Sciatic nerve (tissue), 2 donors: ENCODE measurements at regions not wholly inside any gene's neighbourhood (a gene's known extent, or its start where the extent isn't known, plus 50 kb on each side); places are given as distances from the start of the nearest gene placed in this dataset.
A peak's percentile ranks its signal among the peaks of the same experiment; 100 is the strongest.

Experiments used
- ATAC-seq: fragments of 200-7000 bp; cut with Tn5 transposase; one replicate; pipeline ENCODE4 v1.9.1; 2020; ENCODE audit warnings: mild to moderate bottlenecking, moderate library complexity
- DNase-seq: peaks from one replicate; pipeline ENCODE4 v3.0.0-alpha.2; 2020; ENCODE audit warnings: low spot score
- intact Hi-C: fragments of 100-400 bp; cut with DNase I; formaldehyde crosslinking; loops from one replicate; pipeline ENCODE4 v1.14.2; 2022
- donor health status: DM: no; HTN: no; CAD: no.
- donor health status: DM: no; HTN: no; CAD: no.

DNA sequence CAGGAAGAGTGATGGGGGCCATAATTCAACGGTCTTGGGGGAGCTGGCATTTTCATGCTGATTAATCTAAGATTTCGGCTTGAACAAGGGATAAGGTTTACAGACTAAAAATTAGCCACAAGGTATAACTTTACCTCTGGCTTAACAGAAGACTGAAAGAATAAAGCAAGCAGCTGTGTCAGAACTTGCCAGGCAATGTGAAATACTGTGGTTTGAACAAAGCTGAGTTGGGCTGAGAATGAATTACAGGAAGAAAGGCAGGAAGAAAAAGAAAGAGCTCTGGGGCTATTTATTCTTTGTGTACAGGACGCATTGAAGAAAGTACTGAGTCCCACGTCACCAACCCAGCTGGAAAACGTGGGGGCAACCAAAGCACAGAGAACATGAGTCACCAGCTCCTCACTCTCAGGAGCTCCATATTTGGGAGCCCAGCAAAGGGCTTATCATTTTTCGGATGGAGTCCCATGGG, 121.5 kb upstream of the NEDD9 start:
- DNase-seq: no peak
- intact Hi-C loops: no loop called here
- ATAC-seq: peak; percentile 82

DNA sequence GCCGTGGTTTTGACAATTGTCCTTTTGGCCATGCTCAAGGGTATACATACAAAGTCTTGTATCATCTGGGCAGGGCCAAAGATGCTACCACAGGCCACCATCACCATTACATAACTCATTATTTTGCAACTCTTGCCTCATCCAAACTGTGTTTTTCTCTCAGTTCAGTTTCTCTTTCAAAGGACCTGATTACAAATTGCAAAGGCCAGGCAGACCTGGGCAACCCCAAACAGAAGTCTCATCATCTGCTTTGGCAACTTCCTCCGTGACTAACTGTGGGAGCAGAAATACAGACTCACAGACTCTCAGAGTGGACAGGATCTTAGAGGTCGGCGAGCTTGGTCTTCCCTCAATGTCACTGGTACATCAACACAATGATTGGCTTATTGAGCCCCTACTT, 117.8 kb upstream of the NEDD9 start:
- intact Hi-C loops: no loop called here
- DNase-seq: no peak
- peak; percentile 46 for ATAC-seq

DNA sequence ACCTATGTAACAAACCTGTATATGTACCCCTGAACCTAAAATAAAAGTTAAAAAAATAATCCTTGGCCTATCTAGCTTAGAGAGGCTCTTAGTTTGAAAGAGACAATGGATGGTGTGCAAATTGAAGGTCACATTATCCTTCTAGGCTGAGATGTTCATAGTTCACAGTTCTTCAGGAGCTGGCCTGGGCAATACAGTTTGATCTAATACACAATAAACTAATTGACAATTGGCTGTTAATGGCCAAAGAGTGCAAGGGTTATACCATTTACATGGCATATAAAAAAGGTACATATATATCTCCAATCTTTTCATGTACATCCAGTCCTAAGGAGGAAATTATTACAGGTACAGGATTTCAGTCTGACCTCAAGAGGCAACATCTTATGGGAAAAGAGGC, 117.4 kb upstream of the NEDD9 start:
- intact Hi-C loops: no loop called here
- no peak for DNase-seq
- no peak for ATAC-seq

DNA sequence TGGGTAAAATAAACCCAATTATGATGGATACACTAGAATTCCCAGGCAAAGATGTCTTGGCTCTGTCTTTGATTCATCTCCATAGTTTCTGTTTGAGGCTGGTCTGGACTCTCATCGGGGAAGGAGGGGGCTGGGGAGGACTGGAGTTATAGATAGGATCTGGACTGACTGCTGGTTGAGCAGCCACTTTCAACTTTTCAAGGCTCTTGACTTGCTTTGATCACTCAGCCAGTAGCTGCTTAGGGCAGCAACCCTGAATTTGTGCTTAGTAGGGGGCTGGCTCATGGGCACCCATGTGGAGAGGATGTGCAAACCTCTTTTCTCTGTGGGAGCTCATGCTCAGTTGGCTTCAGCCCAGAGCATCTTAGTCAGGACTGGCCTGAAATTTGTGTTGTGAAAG, 114.0 kb upstream of the NEDD9 start:
- no peak for ATAC-seq
- DNase-seq: no peak
- intact Hi-C loops: no loop called here

DNA sequence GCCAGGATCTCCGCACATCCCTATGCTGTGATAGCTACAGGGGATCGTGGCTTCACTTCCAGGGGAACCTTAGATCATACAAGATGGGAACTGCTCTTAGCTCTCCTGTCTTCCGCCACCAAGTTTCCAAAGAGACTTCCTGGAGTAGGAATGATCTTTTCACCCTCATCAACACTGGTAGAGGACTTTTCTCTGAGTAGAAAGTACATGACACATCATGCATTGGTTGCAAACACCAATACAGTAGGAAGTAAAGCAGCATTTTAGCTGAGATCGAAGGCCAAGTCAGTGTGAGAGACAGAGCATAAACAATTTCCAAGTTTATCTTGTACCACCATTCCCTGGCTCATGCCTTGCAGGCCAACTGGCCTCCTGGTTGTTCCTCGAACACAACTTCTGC, 113.1 kb upstream of the NEDD9 start:
- ATAC-seq (no peak), DNase-seq (no peak)
- intact Hi-C loops: no loop called here

DNA sequence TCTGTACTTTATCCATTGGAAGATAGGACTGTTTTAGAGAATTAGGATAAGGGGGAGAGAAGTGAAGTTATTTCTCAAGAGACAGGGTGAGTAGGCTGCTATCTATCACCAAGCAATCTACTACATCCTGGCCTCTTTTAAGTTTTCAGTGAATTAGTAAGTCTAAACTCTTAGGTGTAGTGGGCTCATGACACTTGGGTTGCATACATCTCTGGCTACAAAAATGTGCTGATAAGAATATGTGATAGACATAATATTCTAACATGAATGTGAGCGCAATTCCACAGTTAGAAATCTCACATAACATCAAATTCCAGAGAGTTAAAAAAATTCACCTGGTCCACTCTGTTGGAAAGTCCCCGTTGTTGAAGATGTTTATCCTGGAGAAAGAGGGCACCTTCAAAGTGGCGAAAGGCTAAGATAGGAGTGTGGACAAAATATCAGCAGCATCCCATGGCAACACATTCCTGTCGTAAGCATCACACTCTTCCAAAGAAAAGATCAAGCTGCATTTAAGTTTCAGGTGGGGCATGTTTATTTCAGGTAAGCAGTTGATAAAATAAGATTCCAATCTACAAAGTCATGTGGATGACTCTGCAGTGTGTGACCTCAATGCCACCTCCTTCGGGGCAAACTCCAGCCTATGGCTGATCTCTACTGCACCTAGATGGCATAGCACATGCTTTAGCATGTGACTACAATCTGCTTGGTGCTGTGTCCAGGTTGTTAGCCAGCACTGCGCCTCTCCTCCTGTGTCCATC, 111.7 kb upstream of the NEDD9 start:
- ATAC-seq (no peak), DNase-seq (no peak)

DNA sequence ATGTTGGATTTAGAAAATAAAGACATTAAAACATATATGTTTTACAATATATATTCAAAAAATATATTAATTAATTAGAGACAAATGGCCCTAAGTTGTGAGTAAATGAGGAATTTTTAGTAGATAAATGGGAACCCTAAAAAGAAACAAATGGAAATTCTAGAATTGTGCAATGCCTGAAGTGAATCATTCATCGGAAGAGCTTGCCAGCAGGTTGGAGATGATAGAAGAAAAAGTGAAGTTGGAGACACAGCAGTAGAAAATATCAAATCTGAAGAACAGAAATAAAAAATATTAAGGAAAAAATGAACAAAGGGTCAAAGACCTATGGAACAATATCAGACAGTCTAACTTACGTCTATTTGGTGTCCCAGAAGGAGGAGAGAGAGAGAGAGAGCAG, 109.4 kb upstream of the NEDD9 start:
- DNase-seq (no peak), ATAC-seq (peak; percentile 34)
- intact Hi-C loops: no loop called here

More for the DNA sequence above, 111.7 kb upstream of the NEDD9 start:
- intact Hi-C loops: no loop called here

DNA sequence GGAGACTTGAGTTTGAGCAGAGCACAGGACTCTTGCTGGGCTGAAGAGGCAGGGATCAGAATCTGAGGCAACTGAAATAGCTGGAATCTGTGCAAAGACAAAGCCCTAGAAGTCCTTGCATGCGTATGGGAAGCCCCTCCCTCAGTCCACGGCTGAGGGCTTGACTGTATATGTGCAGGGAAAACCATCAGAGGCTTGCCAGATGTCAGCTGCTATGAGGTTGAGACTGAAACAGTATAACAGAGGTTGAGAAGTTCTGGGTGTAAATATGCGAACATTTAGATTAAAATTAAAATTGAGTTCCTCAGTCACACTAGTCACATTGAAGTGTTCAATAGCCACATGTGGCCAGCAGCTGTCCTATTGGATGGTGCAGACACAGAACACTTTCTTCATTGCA, 108.8 kb upstream of the NEDD9 start:
- ATAC-seq (no peak), DNase-seq (no peak)
- intact Hi-C loops: no loop called here

DNA sequence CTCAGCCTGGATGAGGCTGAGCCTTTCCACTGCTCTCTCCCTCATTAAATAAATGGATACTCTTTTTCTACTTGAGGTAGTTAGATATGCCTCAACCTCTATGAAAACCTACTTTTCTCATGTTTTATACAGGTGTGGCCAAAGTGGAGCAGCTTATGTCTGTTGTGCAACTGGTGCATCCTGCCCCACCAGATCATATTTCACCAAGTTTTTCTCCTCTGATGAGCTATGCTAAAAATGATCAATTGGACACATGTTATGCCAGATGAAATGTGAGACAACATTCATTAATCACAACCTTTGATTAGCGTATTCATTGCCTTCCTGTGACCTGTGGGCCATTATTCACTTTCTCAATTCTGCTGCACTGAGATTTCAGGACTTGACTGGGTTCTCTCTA, 106.9 kb upstream of the NEDD9 start:
- no peak for ATAC-seq
- intact Hi-C loops: no loop called here
- DNase-seq: no peak

DNA sequence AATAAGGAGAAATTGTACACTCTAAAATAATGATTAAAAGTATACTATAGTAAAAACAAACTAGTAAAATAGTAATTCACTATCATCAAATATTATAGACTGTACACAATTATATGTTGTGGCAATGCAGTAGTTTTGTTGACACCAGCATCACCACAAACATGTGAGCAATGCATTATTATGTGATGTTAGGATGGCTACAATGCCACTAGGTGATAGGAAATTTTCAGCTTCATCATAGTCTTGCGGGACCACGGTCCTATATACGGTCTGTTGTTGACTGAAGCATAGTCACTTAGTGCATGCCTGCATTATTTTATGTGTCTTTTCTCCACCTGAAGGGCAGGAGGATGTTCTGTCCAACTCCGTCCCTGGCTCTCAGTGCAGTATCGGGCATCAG, 104.8 kb upstream of the NEDD9 start:
- ATAC-seq (no peak), DNase-seq (no peak)
- intact Hi-C loops: no loop called here

DNA sequence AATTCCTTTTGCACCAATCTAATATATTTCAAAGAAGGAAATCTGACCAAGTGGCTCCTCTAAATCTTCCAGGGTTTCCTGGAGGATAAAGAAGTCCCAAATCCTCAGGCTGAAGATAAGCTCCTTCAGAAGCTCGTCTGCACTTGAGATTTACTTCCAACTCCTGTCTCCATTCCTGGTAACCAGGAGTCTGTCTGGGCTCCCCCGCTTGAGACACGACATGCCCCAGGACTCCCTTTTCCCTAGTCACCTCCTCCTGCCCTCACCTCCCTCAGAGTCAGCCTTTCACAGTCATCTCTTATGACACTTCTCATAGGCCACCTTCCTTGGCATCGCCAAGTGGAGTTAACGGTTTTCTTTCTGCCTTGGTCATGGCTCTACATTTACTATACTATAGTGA, 103.4 kb upstream of the NEDD9 start:
- DNase-seq: no peak
- intact Hi-C loops: no loop called here
- no peak for ATAC-seq

DNA sequence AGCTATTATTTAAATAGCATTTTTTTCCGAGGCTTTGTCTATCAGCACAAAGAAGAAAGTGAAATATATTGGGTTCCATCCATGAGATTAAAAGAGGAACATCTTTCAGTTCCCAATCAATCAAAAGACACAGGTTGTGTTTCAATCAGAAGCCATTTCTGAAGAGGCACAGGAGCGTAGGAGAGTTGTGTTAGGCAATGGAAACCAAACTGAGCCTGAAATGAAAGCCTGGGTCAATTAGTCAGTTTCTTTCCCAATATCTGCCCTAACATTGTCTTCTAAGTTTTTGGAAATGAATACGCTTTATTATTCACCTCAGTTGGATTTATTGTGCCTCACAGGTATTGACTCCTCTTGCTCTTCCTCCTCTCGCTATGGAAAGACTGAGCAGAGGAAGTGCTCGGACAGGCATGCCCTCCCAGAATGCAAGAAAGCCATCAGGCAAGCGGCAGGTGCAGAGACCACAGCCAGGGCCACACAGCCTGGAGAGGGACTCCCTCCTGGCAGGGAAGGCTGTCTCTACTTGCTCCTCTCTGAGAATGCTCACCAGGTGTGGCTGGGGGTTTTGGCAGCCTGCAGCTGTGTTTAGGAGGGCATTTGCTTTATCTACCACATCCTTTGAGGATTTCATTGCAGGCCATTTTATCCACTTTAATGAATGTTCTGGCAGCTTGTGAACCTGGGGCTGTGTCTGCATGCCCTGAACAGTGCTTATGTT, 100.8 kb upstream of the NEDD9 start:
- DNase-seq (no peak), ATAC-seq (no peak)
- intact Hi-C loops: no loop called here

DNA sequence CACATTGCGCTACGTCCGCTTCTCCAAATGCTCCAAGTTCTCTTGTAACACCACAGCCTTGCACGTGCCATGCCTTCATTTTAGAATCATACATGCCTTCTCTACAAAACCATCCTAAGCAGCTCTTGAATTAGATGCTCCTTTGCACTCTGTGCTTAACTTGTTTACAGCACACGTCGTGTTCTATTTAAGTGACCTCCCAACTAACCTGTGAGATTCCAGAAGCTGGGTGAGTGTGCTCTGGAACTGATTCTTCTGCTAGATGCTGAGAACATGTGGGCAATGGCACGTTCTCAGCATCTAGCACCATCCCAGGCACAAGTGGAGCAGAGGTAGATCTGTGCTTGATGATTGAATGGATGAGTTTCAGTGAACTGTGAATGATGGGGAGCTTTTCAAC, 100.0 kb upstream of the NEDD9 start:
- DNase-seq (no peak), ATAC-seq (no peak)
- intact Hi-C loops: no loop called here

DNA sequence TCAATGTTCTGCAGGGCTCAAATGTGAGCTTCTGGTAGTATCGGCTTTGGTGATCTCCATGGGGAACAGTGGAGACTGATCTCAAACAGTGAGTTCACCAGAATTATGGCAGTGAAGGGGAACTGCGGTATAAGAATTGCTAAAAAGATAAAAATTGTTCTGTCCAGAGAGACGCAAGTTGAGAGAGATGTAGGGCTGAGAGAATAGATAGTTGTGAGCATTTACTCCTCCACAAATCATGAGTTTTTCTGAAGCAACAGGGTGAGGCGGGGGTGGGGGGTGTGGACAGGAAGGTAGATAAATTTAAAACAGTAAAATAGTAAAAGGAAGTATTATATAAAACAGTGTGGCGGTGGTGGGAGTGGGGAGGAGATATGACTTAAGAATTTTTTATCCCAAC, 98.6 kb upstream of the NEDD9 start:
- ATAC-seq: no peak
- no peak for DNase-seq
- intact Hi-C loops: no loop called here

DNA sequence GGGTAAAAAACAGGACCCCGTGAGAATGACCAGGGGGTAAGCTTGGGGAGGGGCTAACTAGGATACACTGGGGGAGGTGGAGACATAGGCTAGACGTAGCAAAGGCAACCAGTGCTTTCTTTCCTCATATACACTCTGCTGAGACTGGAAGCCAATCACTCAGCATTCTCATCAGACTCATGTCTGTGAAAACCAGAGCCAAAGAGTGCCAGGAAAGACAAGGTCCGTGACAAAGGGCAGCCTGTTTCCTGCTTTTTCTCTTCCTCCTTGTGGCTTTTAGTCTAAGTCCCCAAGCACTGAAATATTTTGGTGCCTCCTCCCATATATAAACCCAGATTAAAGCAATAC, 97.9 kb upstream of the NEDD9 start:
- intact Hi-C loops: no loop called here
- ATAC-seq (peak; percentile 77), DNase-seq (no peak)

DNA sequence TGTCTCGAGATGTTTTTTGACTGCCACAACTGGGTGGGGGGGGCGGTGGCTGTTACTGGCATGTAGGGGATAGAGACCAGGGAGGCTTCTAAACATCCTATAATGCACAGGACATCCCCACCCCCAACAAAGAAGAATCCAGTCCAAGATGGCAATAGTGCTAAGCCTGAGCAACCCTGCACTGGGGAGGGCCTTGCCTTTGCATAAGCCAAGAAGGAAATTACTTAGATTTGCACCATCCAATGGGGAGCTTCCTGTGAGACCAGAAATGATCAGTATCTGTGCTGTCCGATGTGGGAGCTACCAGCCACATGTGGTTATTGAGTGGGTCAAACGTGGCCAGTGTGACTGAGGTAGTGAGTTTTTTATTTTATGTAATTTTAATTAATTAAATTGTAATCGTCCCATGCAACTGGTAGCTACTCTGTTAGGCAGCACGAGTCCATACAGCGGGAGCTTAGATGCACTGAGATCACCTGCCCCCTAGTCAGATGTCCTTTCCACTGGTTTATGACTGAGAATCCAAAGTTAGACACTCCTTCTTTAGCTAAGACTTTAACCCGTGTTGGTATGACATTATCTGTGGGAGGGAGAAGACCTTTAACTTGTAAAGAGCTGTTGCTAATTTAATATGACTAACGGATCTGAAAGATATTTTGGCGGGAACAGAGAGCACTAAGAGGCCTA, 97.4 kb upstream of the NEDD9 start:
- intact Hi-C loops: no loop called here
- DNase-seq: no peak
- no peak for ATAC-seq

DNA sequence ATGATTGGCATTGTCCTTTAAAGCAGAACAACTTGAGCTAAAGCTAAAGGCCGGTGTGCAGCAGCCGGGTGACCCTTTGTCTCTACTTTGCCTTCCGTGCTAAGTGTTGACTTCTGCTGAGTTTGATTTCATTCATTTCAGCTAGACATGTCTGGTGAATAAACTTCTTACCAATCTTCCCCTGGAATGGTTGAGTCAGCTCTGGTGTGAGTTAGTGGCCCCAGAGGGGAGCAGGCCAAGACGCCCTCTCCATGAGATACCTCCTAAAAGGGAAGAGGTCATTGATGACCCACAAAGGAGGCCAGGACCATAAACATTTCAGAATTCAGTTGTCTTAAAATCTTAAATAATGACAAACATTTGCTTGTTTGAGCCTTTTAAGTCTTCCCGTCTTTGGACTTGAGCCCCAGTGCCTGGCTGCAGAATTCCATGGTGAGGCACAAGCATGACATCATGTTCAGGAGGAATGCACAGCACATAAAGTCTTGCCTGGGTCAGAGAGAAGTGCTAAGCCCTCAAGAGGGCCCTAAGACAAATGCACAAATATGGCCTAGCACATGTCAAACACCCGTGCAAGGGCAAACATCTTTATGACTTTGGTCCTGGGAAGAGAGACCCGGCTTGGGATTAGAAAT, 96.3 kb upstream of the NEDD9 start:
- peak; percentile 46 for ATAC-seq
- no peak for DNase-seq

DNA sequence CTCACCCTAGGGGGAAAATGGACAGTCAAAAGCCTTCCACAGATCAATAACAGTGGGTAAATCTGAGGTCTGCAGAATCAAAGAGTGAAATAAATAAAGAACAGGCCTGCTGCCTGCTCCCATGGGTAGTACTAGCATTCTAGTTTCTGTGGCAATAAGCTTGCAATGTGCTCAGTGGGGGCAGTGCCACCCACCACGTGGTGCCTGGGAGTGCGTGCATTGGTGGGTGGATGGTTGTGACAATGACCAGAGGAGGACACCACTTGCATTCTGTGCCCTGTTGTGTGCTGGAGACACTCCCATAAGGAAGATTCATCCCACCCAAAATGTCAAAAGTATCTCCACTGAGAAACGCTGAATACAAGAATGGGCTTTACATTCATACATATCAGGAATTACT, 95.5 kb upstream of the NEDD9 start:
- intact Hi-C loops: no loop called here
- DNase-seq (no peak), ATAC-seq (no peak)

More for the DNA sequence above, 96.3 kb upstream of the NEDD9 start:
- intact Hi-C loops: no loop called here

DNA sequence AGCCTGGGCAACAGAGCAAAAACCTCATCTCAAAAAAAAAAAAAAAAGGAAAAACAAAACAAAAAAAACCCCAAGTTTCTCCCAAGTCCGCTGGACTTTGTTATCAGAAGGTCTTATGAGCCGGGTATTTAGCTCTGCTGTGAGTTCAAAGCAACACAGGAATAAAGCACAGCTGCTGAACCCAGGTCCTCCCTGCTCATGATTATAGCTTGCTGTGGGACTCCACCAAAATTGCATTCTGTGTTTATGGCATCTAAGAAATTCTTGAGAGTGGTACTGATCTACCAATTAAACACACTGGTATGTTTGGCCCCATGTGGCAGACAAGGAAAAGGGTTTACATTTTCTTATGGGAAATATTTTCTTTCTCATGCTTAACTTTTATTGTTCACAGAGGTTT, 93.6 kb upstream of the NEDD9 start:
- DNase-seq (no peak), ATAC-seq (no peak)
- intact Hi-C loops: no loop called here

DNA sequence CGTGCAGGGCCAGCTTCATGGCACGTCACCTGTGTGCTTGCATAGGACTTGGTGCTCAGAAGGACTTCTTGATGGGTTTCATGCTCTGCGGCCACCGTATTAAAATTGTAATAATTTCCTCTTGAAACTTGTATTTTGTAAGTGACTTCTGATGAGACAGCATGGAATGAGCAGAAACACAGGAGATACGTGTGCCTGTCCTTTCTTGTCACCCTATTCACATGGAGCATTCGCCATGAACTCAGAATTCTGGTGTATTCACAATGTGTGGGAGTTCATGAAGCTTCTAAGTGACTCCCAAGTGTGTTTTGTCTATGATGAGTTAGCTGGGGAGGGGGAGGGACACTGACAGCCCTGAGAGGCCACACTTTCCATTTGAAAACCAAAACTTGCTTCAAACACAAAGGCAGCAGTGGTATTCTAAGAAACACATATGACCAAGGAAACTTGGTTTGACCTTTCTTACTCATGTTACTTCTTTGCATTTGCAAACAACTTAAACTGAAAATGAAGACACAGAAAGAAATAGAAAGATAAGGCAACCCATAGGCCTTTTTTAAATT, 92.1 kb upstream of the NEDD9 start:
- intact Hi-C loops: no loop called here
- no peak for DNase-seq

More for the DNA sequence above, 92.1 kb upstream of the NEDD9 start:
- no peak for ATAC-seq
